ENCODE measurements at regions not wholly inside any gene's neighbourhood (a gene's known extent, or its start where the extent isn't known, plus 50 kb on each side); places are given as distances from the start of the nearest gene placed in this dataset.
A peak's percentile ranks its signal among the peaks of the same experiment; 100 is the strongest.

DNA sequence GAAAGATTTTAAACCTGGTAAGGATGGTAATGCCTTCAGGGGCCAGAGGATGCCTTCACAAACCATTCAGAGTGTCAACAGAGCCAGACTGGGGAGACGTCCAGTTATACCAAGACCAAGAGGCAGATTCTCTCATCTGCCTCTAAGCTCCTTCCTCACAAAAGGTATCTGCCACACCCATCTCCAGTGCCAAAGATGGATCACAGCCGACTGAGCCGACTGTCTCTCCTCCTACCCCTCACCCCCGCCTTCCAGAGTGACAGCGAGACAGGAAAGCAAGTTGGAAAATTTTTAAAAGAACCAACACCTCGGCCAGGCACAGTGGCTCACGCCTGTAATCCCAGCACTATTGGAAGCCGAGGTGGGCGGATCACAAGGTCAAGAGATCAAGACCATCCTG lies 79.1 kb upstream of the AKIP1 start:
- H3K9me3 ChIP-seq (ENCODE audit: control insufficient read depth, low read length): no peaks in the 10 kb centered on the region
- H3K79me1 ChIP-seq (replicated peaks; ENCODE audit: low read length, poor library complexity, severe bottlenecking): peaks cover 29% of the 10 kb centered on the region
- peak overlapping the region in 1 of 2 experiments; percentile 70 for H2BK12ac ChIP-seq (ENCODE audit: low read length in 2 of 2)
- DNase-seq: no peak
- no peak overlapping the region for H2BK5ac ChIP-seq (ENCODE audit: low read depth, low read length, poor library complexity, severe bottlenecking)
- H3K36me3 ChIP-seq (ENCODE audit: control insufficient read depth in 1 of 2, insufficient read depth in 2 of 2, low read depth in 1 of 2, low read length in 2 of 2): peaks cover 13 to 21% of the 10 kb centered on the region in 2 experiments
- H4K8ac ChIP-seq (ENCODE audit: low read length): peak overlapping the region; percentile 8
- H4K91ac ChIP-seq (ENCODE audit: low read length): peak overlapping the region; percentile 14
- H2AFZ ChIP-seq (ENCODE audit: low read depth, low read length): no peak overlapping the region
- peak overlapping the region; percentile 84 for H2AK5ac ChIP-seq (ENCODE audit: low read length, severe bottlenecking)
- peak overlapping the region; percentile 37 for H2BK15ac ChIP-seq (ENCODE audit: low read depth, poor library complexity, severe bottlenecking)
- peak overlapping the region; percentile 93 for H3K27ac ChIP-seq (ENCODE audit: low read length, poor library complexity, severe bottlenecking)
- no peaks in the 10 kb centered on the region for H3K27me3 ChIP-seq (ENCODE audit: control insufficient read depth in 1 of 2, insufficient read depth in 1 of 2, low read length in 2 of 2)
- 80% methylated on average over 9 of the region's 9 CpGs for WGBS
- peak overlapping the region in 1 of 2 experiments; percentile 58 for H3K18ac ChIP-seq (ENCODE audit: low read depth in 1 of 2, low read length in 2 of 2)
- peak overlapping the region; percentile 39 for H2BK120ac ChIP-seq (ENCODE audit: low read depth, low read length)
- no peak overlapping the region for H3K4me3 ChIP-seq (ENCODE audit: insufficient read depth in 1 of 2, low read depth in 1 of 2, low read length in 2 of 2)
- H3K9ac ChIP-seq (ENCODE audit: low read length): no peak overlapping the region
- H3K23ac ChIP-seq (ENCODE audit: low read length in 2 of 2): no peak overlapping the region
- H3K4me1 ChIP-seq (ENCODE audit: control insufficient read depth, insufficient read depth, low read depth, low read length): peaks cover 24% of the 10 kb centered on the region
- H3K4ac ChIP-seq (ENCODE audit: low read depth in 1 of 2, low read length in 2 of 2): peak overlapping the region; percentile 48 to 54
- H3K4me2 ChIP-seq (ENCODE audit: low read length, poor library complexity, severe bottlenecking): no peak overlapping the region
- H3K14ac ChIP-seq (ENCODE audit: low read length in 2 of 2): no peak overlapping the region

DNA sequence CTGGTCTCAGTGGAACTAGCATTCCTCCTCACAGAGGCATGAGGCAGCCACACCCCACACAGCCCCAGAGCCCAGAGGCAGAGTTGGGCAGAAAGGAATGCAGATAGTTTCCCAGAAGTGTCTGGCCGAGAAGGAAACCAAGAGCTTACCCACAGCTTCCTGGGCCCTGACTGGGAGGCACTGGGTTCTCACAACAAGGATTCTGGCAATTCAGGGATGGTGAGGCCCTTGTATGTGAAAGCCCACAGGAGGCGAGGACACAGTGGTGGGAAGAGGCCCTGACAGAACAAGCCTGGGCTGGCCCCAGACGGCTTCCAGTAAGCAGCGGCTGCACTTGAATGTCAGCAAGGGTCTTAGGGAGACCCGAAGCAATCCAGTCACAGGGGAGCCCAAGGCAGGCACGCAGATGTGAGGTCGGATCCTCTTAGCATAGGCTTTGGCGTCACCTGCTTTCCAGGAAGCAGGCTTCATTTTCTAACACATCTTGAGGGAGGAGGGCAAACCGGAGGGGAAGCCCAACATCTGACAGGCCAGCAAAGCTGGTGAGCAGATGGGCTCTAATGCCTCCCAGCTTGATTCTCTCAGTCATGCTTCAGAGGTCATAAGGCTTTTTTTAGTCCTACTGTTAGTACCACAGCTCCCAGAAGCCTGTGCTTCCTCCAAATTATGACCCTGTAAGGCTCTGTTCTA lies 78.3 kb upstream of the AKIP1 start:
- WGBS: 33% methylated on average over 9 of the region's 9 CpGs
- peak overlapping the region; percentile 95 for H2BK5ac ChIP-seq (ENCODE audit: low read depth, low read length, poor library complexity, severe bottlenecking)

DNA sequence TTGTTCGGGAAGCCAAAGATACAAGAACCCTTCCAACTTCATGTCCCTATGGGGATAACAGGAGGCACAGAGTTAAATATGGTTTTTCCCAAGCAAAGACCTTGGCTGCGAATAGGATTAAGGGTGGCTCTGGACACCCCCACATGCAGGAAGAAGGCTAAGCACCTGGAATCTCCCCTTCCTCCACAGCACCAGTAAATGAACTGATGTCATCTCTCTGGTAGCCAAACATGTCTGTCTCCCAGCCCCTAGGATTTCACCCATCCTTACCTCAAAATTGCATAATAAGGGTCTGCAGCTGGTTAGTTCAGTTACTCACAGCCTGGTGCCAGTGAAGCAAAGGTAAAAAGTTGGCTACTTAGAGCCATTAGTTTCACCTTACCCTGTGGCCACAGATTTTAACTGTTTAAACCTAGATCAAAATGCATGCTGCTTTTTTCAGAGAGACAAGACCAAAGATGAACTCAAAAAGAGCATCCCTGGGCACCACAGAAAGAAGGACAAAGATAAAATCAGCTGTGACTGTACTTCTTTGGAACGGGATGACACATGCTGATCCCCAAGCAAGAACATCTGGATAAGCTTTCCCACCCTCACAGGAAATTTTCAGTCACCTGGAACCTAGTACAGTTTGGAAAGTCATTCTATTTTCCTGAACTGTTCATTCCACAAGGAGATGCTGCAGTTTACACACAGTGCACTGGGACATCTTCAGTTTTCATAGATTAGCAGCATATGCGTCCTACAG lies 77.2 kb upstream of the AKIP1 start:
- Histone ChIP-seq H3K18ac (ENCODE audit: low read depth in 1 of 2, low read length in 2 of 2) (peak overlapping the region; percentile 51 to 67), H4K91ac (ENCODE audit: low read length) (peak overlapping the region; percentile 57), H3K4me3 (ENCODE audit: insufficient read depth in 1 of 2, low read depth in 1 of 2, low read length in 2 of 2) (no peak overlapping the region), H2BK120ac (ENCODE audit: low read depth, low read length) (peak overlapping the region; percentile 23), H3K27ac (ENCODE audit: low read length, poor library complexity, severe bottlenecking) (peak overlapping the region; percentile 93), H2BK15ac (ENCODE audit: low read depth, poor library complexity, severe bottlenecking) (no peak overlapping the region), H2AK5ac (ENCODE audit: low read length, severe bottlenecking) (peak overlapping the region; percentile 75), H3K4me1 (ENCODE audit: control insufficient read depth, insufficient read depth, low read depth, low read length) (peaks cover 21% of the 10 kb centered on the region), H3K36me3 (ENCODE audit: control insufficient read depth in 1 of 2, insufficient read depth in 2 of 2, low read depth in 1 of 2, low read length in 2 of 2) (peaks cover 5 to 9% of the 10 kb centered on the region in 2 experiments), H2BK5ac (ENCODE audit: low read depth, low read length, poor library complexity, severe bottlenecking) (peak overlapping the region; percentile 74), H2BK12ac (ENCODE audit: low read length in 2 of 2) (peak overlapping the region in 1 of 2 experiments; percentile 25), H3K79me1 (replicated peaks; ENCODE audit: low read length, poor library complexity, severe bottlenecking) (peaks cover 18% of the 10 kb centered on the region), H3K9me3 (ENCODE audit: control insufficient read depth, low read length) (no peaks in the 10 kb centered on the region), H3K27me3 (ENCODE audit: control insufficient read depth in 1 of 2, insufficient read depth in 1 of 2, low read length in 2 of 2) (no peaks in the 10 kb centered on the region), H2AFZ (ENCODE audit: low read depth, low read length) (no peak overlapping the region), H3K4me2 (ENCODE audit: low read length, poor library complexity, severe bottlenecking) (no peak overlapping the region), H4K8ac (ENCODE audit: low read length) (peak overlapping the region; percentile 7), H3K9ac (ENCODE audit: low read length) (peak overlapping the region; percentile 34), H3K4ac (ENCODE audit: low read depth in 1 of 2, low read length in 2 of 2) (peak overlapping the region; percentile 38 to 57), H3K14ac (ENCODE audit: low read length in 2 of 2) (no peak overlapping the region), H3K23ac (ENCODE audit: low read length in 2 of 2) (no peak overlapping the region)
- DNase-seq: peak; percentile 77
- 64% methylated on average over 4 of the region's 4 CpGs for WGBS

More for the DNA sequence above, 78.3 kb upstream of the AKIP1 start:
- Histone ChIP-seq H3K4me2 (ENCODE audit: low read length, poor library complexity, severe bottlenecking) (no peak overlapping the region), H2BK15ac (ENCODE audit: low read depth, poor library complexity, severe bottlenecking) (no peak overlapping the region), H3K27ac (ENCODE audit: low read length, poor library complexity, severe bottlenecking) (peak overlapping the region; percentile 93), H3K79me1 (replicated peaks; ENCODE audit: low read length, poor library complexity, severe bottlenecking) (peaks cover 24% of the 10 kb centered on the region), H2BK120ac (ENCODE audit: low read depth, low read length) (no peak overlapping the region), H3K18ac (ENCODE audit: low read depth in 1 of 2, low read length in 2 of 2) (peak overlapping the region; percentile 60 to 94), H3K36me3 (ENCODE audit: control insufficient read depth in 1 of 2, insufficient read depth in 2 of 2, low read depth in 1 of 2, low read length in 2 of 2) (peaks cover 13 to 19% of the 10 kb centered on the region in 2 experiments), H2AFZ (ENCODE audit: low read depth, low read length) (no peak overlapping the region), H3K4ac (ENCODE audit: low read depth in 1 of 2, low read length in 2 of 2) (peak overlapping the region; percentile 62 to 84), H2AK5ac (ENCODE audit: low read length, severe bottlenecking) (peak overlapping the region; percentile 54), H3K4me1 (ENCODE audit: control insufficient read depth, insufficient read depth, low read depth, low read length) (peaks cover 22% of the 10 kb centered on the region), H3K23ac (ENCODE audit: low read length in 2 of 2) (peak overlapping the region in 1 of 2 experiments; percentile 60), H3K9ac (ENCODE audit: low read length) (peak overlapping the region; percentile 65), H3K14ac (ENCODE audit: low read length in 2 of 2) (no peak overlapping the region), H3K27me3 (ENCODE audit: control insufficient read depth in 1 of 2, insufficient read depth in 1 of 2, low read length in 2 of 2) (no peaks in the 10 kb centered on the region), H3K9me3 (ENCODE audit: control insufficient read depth, low read length) (no peaks in the 10 kb centered on the region), H4K8ac (ENCODE audit: low read length) (peak overlapping the region; percentile 73), H4K91ac (ENCODE audit: low read length) (peak overlapping the region; percentile 74), H3K4me3 (ENCODE audit: insufficient read depth in 1 of 2, low read depth in 1 of 2, low read length in 2 of 2) (no peak overlapping the region), H2BK12ac (ENCODE audit: low read length in 2 of 2) (peak overlapping the region; percentile 35 to 92)
- DNase-seq: peak; percentile 86

DNA sequence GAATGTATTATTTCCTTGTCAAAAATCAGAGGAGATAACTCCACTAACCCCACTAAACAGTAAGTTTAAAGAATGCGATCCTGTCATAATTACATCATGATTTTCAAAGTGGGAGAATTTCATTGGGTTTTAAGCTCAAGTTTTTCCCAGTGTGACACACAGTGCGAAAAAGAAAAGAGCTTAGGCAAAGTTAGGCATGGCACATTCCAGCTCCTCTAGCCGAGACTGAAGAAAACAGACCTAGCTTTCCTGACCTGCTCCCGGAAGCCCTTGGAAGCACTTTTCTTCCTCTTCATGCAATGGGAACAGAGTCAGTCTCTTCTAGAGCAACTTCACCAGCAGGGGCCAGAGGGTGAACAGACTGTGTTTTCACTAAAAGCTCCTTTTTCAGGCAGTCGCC lies 76.6 kb upstream of the AKIP1 start:
- WGBS: 68% methylated on average over 5 of the region's 5 CpGs

More for the DNA sequence above, 76.6 kb upstream of the AKIP1 start:
- Histone ChIP-seq H2AK5ac (ENCODE audit: low read length, severe bottlenecking) (peak overlapping the region; percentile 74), H2BK120ac (ENCODE audit: low read depth, low read length) (no peak overlapping the region), H3K4me3 (ENCODE audit: insufficient read depth in 1 of 2, low read depth in 1 of 2, low read length in 2 of 2) (no peak overlapping the region), H3K79me1 (replicated peaks; ENCODE audit: low read length, poor library complexity, severe bottlenecking) (peaks cover 16% of the 10 kb centered on the region), H3K4me1 (ENCODE audit: control insufficient read depth, insufficient read depth, low read depth, low read length) (peaks cover 18% of the 10 kb centered on the region), H3K9me3 (ENCODE audit: control insufficient read depth, low read length) (no peaks in the 10 kb centered on the region), H3K27ac (ENCODE audit: low read length, poor library complexity, severe bottlenecking) (peak overlapping the region; percentile 93), H3K9ac (ENCODE audit: low read length) (peak overlapping the region; percentile 34), H3K4ac (ENCODE audit: low read depth in 1 of 2, low read length in 2 of 2) (no peak overlapping the region), H2BK12ac (ENCODE audit: low read length in 2 of 2) (peak overlapping the region in 1 of 2 experiments; percentile 45), H4K8ac (ENCODE audit: low read length) (no peak overlapping the region), H3K4me2 (ENCODE audit: low read length, poor library complexity, severe bottlenecking) (no peak overlapping the region), H3K27me3 (ENCODE audit: control insufficient read depth in 1 of 2, insufficient read depth in 1 of 2, low read length in 2 of 2) (no peaks in the 10 kb centered on the region), H3K14ac (ENCODE audit: low read length in 2 of 2) (no peak overlapping the region), H3K18ac (ENCODE audit: low read depth in 1 of 2, low read length in 2 of 2) (peak overlapping the region in 1 of 2 experiments; percentile 41), H4K91ac (ENCODE audit: low read length) (no peak overlapping the region), H2BK15ac (ENCODE audit: low read depth, poor library complexity, severe bottlenecking) (no peak overlapping the region), H3K36me3 (ENCODE audit: control insufficient read depth in 1 of 2, insufficient read depth in 2 of 2, low read depth in 1 of 2, low read length in 2 of 2) (peaks cover 0 to 3% of the 10 kb centered on the region in 2 experiments), H2BK5ac (ENCODE audit: low read depth, low read length, poor library complexity, severe bottlenecking) (no peak overlapping the region), H2AFZ (ENCODE audit: low read depth, low read length) (no peak overlapping the region), H3K23ac (ENCODE audit: low read length in 2 of 2) (no peak overlapping the region)
- DNase-seq: peak; percentile 50
